ENCODE measurements at regions not wholly inside any gene's neighbourhood (a gene's known extent, or its start where the extent isn't known, plus 50 kb on each side); places are given as distances from the start of the nearest gene placed in this dataset.

- H3K27ac ChIP-seq: no peak overlapping the region
- TF ChIP-seq ZFX (IDR thresholded peaks at IDR 0.05; ENCODE audit: borderline replicate concordance): no peak
- no peak for TF ChIP-seq CTCF (IDR thresholded peaks at IDR 0.05)
These were observed 90.8 kb upstream of the CNTN6 start for GRCh38 chr3:1002010-1002409.

GRCh38 chr3:1007866-1008265 lies 85.0 kb upstream of the CNTN6 start:
- TF ChIP-seq ZFX (IDR thresholded peaks at IDR 0.05; ENCODE audit: borderline replicate concordance) (no peak), CTCF (IDR thresholded peaks at IDR 0.05) (no peak)
- H3K27ac ChIP-seq: no peak overlapping the region

GRCh38 chr3:1010228-1010627 lies 82.6 kb upstream of the CNTN6 start:
- TF ChIP-seq CTCF (IDR thresholded peaks at IDR 0.05) (no peak), ZFX (IDR thresholded peaks at IDR 0.05; ENCODE audit: borderline replicate concordance) (no peak)
- H3K27ac ChIP-seq: no peak overlapping the region

DNA sequence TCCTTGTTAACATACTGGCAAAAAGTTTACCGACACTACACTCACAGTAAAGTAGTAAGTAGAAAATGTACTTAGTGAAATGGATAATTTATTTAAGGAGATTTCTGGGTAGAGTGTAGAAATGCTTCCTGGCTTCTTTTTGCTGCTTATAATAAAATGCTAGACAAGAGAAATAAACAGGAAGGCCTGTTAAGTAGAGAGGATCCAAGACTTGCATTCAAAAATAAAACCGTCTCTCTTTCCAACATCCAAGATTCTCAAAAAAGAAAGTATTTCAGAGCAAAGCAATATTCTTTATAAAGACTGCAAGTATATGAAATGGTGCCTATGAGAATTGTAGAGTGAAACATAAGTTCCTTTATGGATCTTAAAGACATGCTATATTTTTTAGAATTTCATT lies 77.0 kb upstream of the CNTN6 start:
- TF ChIP-seq ZFX (IDR thresholded peaks at IDR 0.05; ENCODE audit: borderline replicate concordance): no peak
- TF ChIP-seq CTCF (IDR thresholded peaks at IDR 0.05): no peak
- no peak overlapping the region for H3K27ac ChIP-seq

GRCh38 chr3:1017870-1018269 lies 75.0 kb upstream of the CNTN6 start:
- no peak overlapping the region for H3K27ac ChIP-seq
- TF ChIP-seq CTCF (IDR thresholded peaks at IDR 0.05) (no peak), ZFX (IDR thresholded peaks at IDR 0.05; ENCODE audit: borderline replicate concordance) (no peak)

GRCh38 chr3:1019157-1019556 lies 73.7 kb upstream of the CNTN6 start:
- TF ChIP-seq ZFX (IDR thresholded peaks at IDR 0.05; ENCODE audit: borderline replicate concordance): no peak
- H3K27ac ChIP-seq: no peak overlapping the region

- H3K27ac ChIP-seq: no peak overlapping the region
- TF ChIP-seq CTCF (IDR thresholded peaks at IDR 0.05) (no peak), ZFX (IDR thresholded peaks at IDR 0.05; ENCODE audit: borderline replicate concordance) (no peak)
These were observed 66.4 kb upstream of the CNTN6 start for GRCh38 chr3:1026395-1026794.

DNA sequence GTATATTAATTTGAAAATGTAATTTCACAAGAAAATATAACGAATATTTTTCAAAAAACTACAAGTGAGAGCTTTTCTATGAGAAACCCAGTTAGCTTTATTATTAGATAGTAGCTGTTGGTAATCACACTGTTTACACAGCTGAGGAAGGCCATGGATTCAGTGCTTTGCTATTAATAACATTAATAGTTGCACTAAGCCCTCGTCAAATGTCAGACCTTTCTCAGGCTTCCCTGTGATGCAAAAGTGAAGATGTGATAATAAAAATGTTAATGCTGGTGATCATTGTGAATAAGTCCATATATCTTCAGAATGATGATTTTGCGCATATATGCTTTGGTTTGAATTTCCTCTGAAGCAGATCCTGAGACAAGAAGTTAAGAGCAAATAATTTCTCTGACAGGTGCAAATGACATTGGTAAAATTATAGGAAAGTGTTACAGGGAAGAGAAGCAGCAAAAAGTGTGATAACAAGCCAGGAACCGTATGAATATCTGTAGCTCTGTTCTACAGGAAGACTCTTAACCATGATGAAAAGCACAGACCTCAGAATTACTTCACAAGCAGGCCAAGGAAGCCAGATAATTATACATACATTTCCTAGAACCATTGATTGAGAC lies 56.5 kb upstream of the CNTN6 start:
- TF ChIP-seq CTCF (IDR thresholded peaks at IDR 0.05) (no peak), ZFX (IDR thresholded peaks at IDR 0.05; ENCODE audit: borderline replicate concordance) (no peak)
- H3K27ac ChIP-seq: no peak overlapping the region
